GM18498 (cell line): ENCODE measurements at regions not wholly inside any gene's neighbourhood (a gene's known extent, or its start where the extent isn't known, plus 50 kb on each side); places are given as distances from the start of the nearest gene placed in this dataset.
"Not testable (repeated sequence)": the region's sequence is repeated elsewhere in the genome, so short reads cannot be mapped to it uniquely, and the experiment has no call there.

Experiments
- ATAC-seq: cut with Tn5 transposase; IDR thresholded peaks from one replicate; pipeline ENCODE4 v1.9.1; 2021; ENCODE audit warnings: mild to moderate bottlenecking, moderate library complexity; ENCODE audit not compliant: unreplicated experiment

DNA sequence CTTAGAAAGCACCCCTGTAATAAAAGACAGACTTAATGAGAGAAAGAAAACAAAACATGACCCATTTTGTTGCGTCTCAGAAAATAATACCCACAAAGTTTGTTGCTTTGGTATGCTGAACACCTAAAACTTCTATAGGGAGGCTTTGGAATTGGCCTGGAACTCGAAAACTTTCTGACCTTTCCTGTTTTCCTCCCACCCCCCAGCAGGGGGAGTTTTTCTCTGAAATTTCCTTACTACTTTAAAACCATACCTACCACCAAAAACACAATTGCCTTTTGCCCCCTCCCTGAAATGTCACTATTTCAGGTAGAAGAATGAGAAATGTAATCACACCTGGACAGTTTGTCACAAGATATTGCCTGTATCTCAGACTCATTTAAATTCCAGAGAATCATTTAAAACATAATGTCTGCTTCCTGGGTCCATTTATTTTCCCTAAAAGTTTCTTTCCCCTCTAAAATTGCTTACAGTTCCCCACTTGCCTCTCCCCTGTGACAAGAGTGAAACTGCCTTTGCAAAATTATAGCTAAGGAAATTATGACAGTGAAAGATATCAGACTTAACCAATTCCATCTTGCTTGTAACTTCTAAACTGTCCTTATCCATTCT is 2700.2 kb downstream of the PCDH9 start:
- no peak for ATAC-seq

- ATAC-seq: no peak
Observed at GRCh38 chr13:64528838-64529237, 2701.3 kb downstream of the PCDH9 start.

DNA sequence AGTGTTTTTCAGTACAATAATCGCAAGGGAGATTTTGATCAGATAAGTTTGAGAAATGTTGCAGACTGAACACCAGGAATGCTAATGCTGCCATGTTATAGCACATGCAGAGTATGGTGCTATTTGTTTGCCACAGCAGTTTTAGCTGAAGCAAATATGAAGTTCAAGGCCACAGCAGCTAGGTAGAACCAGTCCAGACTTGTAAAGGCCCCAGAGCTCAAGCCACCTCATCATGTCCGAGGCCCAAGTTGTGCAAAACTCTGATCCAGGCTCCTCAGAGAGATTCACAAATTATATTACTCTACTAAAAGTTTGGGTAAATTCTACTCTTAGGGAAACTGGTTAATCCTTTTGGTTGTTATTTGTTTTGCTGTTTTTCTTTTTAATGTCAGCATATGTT is 2702.6 kb downstream of the PCDH9 start:
- ATAC-seq: no peak

GRCh38 chr13:64525687-64526086 is 2704.4 kb downstream of the PCDH9 start:
- ATAC-seq: no peak

DNA sequence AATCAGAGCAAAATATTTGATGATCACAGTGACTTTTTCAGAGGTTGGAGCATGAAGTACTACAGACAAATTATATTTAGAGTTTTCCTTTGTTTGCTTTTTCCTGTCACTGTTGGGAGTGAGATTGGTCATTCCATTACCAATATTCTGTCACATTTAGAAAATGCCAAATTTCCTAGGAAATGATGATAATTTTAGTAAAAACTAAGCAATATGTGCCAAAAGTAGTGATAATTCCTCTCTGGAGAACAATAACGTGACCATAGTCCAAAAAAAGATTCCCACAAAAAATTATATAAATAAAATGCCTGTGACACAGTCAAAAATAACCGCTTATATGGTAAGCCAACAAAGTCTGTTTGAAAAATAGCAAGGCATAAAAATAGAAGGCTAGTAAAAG is 2719.4 kb downstream of the PCDH9 start:
- ATAC-seq: no peak

DNA sequence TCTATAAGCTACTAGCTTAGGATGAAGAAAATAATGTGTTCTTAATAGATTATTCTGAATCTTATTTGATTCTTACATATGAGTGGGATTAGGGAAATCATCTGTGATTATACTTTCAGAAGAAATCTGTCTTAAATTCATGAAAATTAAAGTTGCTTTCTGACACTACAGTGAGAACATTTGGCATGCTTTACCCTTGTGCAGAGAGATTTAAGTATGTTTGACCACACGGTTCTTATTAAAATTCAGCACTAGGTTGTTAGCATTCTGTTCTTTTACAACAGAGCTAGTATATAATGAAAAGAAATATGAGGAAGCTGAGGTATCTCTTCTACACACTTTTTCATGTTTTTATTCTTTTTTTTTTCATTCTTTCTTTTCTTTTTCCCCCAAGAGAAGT is 2723.9 kb downstream of the PCDH9 start:
- ATAC-seq: no peak

- no peak for ATAC-seq
Observed at GRCh38 chr13:64505336-64505910, 2724.7 kb downstream of the PCDH9 start.

DNA sequence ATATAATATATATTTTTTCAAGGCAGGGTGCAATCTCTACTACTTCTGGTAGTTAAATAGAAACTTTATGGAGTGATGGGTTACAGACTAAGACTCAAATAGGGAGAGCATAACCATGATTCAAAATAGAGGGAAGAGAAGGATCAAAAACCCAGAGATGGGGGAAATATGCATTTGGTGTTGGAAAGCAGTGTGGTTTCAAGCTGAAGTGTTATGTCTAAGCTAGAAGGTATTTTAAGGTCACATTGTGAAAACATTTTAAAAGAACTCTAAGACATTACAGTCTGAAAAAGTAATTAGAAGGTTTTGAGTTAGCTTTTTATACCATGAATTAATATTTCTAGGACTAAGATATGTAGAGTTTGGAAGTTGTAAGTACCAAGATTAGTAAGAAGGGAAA is 2741.4 kb downstream of the PCDH9 start:
- no peak for ATAC-seq

DNA sequence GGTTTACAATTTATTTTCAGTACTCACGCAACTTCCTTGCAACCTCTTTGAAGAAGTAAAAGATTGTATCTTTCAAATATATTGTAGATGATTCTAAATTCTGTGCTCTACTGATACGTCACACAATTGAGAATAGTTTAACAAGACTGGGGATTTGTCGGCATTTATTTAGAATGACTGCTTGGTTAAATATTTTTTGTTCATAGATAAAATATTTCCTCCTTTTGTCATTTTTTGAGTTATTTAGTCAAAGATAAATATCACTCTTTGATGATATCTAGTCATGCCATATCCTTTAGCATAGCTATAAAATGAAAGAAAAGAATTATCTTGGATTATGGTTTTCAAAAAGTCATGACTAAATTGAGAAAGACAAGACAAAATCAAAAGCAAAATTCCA is 2747.8 kb downstream of the PCDH9 start:
- no peak for ATAC-seq

- no peak for ATAC-seq
Observed at GRCh38 chr13:64480672-64481071, 2749.5 kb downstream of the PCDH9 start.

DNA sequence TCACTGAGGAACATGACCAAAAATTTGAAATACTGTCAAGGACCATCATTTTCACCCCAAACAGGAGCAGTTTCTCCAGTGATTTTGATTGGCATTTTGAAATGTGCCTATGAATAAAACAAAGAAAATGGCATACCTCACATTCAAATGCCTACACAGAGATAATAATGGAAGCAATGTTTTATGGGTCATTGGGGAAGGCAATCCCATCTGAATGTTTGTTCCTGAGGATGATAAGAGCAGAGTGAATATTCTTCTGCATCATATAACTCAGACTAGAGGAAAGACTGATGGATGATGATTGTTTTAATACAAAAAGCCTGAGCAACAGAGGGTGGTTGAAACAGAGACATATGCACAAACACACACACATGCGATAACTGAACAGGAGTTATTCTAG is 2749.9 kb downstream of the PCDH9 start:
- no peak for ATAC-seq

DNA sequence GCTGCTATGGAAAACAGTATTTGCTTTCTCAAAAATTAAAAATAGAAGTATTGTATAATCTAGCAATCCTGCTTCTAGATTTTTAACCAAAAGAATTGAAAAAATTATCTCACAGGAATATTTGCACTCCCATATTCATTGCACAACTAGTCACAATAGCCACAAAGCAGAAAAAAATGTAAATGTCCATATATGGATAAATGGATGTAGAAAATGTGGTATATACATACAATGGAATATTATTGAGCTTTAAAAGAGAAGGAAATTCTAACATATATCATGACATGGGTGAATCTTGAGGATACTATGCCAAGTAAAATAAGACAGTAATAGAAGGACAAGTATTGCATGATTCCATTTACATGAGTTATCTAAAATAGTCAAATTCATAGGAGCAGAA is 2753.0 kb downstream of the PCDH9 start:
- ATAC-seq: no peak

DNA sequence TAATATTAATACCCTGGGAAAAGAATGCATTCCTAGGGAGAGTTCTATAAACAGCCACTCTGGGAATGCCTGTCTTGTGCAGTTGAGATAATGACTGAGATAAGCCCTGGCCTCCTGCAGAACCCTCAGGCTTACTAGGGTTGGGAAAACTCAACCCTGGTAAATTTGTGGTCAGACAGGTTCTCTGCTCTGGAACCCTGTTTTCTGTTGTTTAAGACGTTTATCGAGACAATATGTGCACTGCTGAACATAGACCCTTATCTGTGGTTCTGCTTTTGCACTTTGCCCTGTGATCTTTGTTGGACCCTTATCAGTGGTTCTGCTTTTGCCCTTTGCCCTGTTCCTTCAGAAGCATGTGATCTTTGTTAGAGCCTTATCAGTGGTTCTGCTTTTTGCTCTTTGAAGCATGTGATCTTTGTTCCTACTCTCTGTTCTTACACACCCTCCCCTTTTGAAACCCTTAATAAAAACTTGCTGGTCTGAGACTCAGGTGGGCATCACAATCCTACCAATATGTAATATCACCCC is 2754.0 kb downstream of the PCDH9 start:
- ATAC-seq: not testable (repeated sequence)

DNA sequence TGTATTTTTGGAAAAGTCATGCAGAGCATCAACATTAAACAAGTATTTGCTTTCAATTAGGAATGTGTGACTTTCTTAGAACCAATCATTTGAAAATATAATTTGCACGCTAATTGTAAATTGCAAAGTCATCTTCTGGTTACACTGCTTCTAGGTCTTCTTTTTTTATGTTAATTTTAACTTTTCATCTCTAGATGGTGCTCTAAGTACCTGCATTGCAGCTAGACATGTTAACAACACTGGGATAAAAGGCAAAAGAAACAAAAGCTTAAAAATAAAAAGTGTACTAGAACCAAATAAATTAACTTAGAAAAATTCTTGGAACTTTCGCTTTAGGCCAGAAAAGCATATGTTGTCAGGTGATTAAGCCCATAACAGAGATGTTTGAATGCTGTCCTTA is 2758.2 kb downstream of the PCDH9 start:
- no peak for ATAC-seq

DNA sequence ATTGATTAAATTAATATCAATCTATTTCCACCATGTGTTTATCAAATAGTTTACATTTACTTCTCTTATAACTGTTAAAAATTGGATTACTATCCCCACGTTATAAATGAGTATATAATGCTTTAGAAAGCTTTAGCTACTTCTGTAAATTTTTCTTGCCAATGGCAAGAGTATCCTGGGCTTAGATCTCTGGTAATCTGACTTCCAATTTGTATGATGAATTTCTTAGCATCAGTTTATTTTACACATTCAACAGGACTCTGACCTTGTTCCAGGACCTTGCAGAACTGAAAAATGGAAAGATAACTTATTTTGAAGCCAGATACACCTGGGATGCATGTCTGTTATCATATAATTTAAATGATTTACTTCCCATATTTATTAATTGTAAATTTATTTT is 2759.4 kb downstream of the PCDH9 start:
- no peak for ATAC-seq

- no peak for ATAC-seq
Observed at GRCh38 chr13:64459778-64460177, 2770.4 kb downstream of the PCDH9 start.

DNA sequence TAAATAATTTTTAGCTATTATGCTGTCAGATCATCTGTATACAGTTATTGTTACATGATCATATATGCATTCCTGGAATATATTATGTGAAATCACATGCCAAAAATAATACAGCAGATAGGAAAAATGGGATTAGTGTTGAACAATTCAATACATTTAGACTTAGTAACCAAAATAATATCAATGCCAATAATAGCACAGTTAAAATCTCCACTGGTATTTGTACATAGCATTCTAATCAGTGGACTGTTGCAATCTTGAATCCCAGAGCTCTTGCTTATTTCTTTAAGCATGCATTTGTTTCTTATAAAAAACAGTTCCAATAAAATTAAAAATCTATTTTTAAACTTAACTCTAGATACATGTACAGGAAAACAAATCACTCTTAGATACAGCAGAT is 2772.2 kb downstream of the PCDH9 start:
- no peak for ATAC-seq

GRCh38 chr13:64455124-64455523 is 2775.0 kb downstream of the PCDH9 start:
- no peak for ATAC-seq

DNA sequence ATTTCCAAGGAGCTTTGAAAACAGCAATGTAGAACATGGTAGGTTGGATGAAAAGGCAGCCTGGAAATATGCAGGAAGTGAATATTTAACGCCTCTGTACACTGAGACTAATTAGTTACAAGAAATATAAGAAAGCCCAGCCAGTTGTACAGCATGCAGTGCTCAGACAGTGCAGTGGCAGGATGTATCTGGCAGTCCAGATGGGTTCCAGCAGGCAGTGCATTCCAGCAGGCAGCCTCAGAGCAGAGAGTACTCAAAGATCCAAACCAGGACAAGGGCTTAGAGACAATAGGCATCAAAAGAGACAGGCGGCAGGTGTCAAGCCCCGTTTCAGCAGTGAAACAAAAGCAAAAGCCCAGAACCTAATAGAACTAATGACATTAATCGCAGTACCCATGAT is 2776.3 kb downstream of the PCDH9 start:
- no peak for ATAC-seq

GRCh38 chr13:64446372-64446771 is 2783.8 kb downstream of the PCDH9 start:
- no peak for ATAC-seq

DNA sequence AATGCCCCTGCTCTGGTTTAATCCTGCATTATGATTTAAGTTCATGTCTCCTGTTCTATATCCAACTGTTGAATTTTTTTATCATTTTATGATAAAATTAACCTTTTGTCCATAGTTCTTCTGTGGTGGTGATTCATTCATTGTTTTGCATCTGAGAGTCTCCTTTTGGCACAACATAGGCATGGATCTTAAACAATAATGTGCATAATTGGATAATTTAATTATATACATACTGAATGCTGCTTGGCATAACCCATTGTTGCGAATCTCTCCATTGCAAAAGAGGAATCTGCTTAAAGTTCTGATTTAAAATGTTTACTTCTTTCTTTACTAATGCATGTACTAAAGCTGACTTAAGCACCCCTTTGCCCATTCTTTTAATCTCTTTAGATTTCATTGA is 2788.4 kb downstream of the PCDH9 start:
- no peak for ATAC-seq

DNA sequence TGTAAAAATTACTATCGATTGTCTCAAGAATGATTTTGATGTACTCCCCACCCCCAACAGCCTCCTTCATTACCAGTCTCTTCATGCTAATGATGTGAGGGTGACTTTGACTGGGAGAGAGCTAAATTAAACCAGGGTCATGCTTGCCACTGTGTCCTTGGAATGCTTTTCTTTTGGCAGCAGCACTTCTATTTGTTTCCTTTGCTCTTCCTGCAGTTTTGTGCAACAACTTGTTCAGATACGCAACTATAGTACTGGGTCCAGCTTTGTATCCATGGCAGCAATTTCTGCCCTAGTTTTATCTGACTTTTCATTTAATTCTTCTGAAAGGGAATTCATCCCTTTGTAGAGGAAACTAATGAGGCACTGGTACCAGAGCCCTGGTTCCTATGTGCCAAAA is 2792.1 kb downstream of the PCDH9 start:
- no peak for ATAC-seq

DNA sequence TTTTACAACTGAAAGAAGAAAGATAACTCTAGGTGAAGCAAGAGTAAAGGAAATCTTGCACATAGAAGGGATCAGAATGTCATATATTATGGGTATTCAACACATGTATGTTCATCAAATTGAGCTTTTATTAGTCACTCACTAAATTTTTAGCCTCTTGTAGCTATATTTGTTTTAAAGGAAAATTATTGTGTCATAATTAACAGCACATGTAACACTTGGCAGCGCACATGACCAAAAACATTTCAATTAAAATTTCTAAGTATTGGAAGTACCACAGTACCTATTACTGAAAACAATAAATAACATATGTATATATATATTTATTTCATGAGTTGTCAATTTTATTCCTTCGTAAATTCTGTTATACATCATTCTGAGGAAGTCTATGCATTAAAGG is 2800.4 kb downstream of the PCDH9 start:
- ATAC-seq: no peak
